M059J (cell line): ENCODE measurements at regions not wholly inside any gene's neighbourhood (a gene's known extent, or its start where the extent isn't known, plus 50 kb on each side); places are given as distances from the start of the nearest gene placed in this dataset.

Experiments used
- DNase-seq: peaks from one replicate; pipeline ENCODE4 v3.0.0-alpha.2; 2012; ENCODE audit warnings: low read depth

DNA sequence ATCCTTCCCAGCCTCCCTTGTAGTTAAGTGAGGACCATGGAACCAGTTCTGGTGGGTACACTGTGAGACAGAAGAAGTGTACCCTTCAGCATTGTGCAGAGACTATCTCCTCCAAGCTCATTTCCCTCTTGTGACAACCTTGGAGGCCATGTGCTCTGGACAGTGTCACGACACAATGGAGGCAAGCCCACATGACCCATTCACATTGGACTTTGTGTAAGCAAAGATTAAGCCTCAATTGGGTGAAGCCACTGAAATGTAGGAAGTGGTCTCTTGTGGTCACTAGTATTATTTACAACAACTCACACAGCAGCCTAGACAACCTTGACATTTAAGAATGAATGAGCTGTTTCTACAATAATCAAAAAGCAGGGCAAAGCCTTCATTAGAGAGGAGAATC, 124.2 kb downstream of the INHBA start:
- peak; percentile 69 for DNase-seq

DNA sequence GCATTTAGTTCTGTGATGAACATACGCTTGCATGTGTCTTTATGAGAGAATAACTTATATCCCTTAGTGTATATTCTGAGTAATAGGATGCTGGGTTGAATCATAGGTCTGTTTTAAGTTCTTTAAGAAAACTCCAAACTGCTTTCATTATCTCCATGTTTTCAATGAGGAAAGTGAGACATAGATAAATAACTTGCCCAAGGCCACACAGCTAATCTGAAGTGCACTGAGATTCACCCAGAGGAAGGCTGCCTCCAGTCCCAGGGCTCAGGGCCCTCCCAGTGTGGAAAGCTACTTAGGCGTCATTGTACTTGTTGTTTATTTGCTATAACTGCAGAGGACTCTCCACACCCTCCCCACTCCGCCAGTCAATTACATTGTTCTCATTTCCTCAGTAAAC, 126.7 kb downstream of the INHBA start:
- peak; percentile 32 for DNase-seq

DNA sequence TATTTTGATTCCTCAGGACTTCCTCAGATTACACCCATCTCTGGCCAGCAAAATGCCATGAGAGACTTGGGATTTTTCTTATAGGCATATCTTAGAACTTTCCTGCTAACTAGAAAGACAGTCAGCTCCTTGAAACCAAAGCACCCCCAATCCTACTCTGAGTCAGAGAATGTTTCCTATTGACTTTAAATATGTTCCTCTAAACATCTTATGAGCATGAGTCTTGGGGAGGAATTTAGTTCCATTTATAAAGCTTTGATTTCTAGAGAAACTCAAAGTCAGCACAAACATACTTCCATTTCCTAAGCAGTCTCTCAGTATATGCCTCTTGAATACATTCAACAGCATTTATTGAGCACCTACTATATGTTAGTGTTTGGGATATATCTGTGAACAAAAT, 128.5 kb downstream of the INHBA start:
- DNase-seq, result peak; percentile 79

DNA sequence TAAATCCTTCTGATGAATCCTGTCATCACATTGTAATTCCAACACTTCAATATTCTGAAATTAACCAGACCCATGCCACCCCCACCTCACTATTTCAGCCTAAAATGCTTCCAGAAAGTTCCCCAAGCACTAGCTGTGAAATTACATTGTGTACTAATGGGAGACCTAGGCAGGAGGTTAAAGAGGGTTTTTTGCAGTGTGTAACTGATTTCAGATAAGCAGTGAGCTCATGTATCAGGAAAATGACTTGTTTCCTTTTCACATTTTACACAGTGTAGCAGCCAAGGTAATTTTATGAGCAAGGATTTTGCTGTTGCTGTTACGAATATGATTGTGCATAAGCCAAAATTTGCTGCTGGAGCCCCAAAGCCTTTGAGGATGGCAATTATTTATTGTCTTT, 129.0 kb downstream of the INHBA start:
- DNase-seq, result peak; percentile 60

DNA sequence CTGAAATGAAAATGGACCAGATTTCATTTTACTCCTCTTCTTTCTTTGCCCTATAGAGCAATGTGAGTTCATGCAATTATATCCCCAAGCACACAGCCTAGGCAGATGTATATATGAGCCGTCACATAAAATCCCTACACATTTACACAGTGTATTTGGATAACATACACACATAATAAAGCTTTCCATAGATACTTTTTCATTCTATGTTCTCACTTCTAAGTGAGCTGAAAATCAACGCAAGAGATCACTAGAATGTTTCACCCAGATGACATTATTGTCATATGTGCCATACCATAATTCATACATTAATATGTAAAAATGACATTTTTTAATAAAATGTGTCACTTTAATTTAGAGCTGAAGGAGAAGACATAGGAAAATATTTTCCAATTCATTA, 129.4 kb downstream of the INHBA start:
- DNase-seq, result no peak

DNA sequence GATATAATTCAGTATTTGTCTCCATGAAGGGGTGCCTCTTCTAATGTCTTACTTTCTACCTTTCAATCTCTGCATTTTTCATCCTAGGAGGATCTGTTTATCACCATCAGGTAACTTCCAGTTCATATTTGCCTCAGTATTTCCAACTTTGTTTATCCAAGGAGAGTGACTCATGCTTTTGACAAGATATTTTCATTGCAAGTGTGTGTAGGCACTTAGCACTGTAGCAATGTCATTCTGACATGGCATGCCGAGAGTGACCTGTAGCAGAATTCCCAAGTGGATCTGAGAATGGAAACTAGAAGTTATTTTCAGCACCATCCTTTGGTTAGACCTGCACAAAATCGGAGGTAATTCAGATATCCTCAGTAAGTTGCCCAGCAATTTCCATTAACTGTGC, 129.9 kb downstream of the INHBA start:
- peak; percentile 92 for DNase-seq

DNA sequence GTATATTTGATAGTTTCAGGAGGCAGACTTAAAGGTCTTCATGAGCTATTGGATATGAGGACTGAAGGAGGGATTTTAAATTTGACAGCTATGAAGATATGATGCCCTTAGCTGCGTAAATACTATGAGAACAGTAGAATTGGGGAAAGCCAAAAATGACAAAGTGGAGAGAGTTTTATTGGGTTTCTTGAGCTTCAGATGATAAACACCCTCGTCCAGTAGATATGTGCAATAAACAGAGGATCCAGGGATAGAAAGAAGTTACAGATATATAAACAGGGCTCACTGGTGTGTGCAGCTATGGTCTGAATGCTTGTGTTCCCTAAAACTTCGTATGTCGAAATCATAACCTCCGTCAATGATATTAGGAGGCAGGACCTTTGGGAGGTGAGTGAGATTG, 131.3 kb downstream of the INHBA start:
- no peak for DNase-seq

DNA sequence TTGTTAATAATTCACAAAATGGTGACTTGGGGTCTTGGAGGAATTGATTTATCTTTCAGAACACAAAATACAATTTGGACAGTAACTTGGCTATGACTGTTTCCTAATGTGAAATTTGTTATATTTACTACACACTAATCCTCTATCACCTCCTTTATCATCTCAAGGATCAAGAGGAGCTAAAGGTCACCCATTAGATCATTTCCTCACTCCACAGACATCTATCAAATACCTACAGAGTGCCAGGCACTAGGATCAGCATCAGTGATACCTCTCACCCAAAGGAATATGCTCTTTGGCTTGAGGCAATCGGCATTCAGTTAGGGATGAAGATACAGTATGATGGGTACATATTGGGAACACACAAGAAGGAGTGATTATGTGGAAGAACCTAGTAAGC, 132.1 kb downstream of the INHBA start:
- peak; percentile 26 for DNase-seq

DNA sequence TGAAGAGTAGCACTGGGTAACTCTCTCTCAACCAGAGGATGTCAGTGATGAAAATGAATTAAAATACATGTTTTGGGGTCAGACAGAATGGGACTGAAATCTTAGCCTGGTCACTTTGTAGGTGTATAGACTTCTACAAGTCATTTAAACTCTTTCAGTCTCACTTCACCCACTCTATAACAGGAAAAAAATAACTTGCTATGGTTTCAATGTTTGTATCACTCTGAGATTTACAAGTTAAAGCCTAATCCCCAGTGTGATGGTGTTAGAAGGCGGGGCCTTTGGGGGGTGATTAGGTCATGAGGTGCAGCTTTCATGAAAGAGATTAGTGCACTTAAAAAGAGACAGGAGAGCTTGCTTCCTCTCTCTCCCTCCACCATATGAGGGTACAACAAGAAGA, 134.8 kb downstream of the INHBA start:
- no peak for DNase-seq

DNA sequence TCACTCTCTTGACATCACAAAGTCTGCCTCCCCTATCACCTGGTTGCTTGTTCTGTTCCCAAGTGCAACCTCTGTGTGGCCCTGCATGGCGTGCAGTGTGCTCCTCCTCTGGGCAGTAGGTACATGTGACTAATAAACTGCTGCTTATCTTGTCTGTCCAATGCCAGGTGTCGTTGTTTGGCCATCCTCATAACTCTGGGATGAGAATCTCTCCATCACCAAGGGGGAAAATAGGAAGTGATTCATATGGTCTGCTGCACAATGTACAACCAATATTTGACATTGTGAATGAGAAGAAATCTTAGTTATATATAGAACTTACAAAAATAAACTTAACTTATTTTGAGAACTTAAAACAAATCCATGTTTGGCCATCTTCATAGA, 135.2 kb downstream of the INHBA start:
- DNase-seq, result peak; percentile 40

DNA sequence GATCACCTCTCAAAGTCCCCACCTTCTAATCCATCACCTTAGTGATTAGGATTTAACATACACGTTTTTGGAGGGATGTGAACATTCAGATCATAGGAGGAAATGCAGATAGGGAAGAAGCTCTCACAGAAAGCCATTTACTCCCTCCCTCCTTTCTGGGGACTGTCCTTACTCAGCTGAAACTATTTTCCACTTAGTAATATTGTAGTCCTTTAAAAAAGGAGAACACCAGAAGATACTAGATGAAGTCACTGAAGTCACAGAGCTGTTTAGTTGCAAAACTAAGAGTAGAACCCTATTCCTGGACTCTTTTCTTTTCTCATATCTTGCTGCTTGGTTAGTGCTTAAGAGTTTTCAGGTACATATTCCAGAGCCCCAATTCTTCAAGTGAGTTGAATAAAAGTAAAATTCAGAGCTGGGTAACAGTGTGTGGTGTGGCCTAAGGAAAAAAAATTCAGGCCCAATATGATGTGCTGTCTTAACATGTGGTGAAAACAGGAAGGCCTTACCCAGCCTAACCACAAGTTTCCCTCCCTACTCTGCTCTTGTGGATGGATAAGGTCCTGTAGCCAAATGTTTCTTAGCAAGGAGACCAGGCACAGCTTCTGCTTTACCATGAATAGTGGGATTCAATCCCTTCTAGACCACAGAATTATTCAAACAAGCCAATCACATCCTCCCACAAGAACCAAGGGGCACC, 135.7 kb downstream of the INHBA start:
- peak; percentile 51 for DNase-seq

DNA sequence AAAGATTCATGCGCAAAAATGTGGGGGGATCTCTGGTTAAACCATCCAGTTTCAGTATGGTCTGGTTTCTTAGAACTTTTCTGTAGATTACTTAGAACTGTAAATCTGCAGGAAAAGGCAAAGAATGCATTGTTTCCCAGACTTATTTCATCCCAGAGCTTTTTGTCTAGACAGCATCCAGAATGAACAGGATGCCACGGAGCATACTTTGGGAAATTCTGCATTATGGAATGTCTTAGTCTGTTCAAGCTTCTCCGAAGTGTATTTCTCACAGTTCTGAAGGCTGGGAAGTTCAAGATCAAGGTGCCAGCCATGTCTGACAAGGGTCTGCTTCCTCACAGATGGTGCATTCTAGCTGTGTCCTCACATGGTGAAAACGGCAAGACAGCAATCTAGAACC, 136.3 kb downstream of the INHBA start:
- no peak for DNase-seq

DNA sequence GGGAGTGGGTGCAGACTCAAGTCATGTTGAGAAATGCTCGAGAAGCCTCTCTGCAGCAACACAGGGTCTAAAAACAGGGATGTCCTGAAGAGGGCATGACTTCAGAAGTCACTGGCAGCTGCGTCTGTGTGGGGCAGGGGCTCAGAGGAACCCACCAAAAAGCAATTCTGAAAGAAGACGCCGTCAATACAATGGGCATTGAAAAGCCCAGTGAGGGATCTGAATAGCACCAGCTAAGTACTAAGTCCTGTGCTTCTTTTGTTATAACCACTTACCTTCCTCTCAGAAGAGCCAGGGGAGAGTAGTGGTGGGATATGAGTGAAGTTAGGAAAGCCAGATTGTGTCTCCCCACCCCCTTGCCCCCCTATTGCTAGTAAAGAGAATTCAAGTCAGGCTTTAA, 137.2 kb downstream of the INHBA start:
- no peak for DNase-seq

DNA sequence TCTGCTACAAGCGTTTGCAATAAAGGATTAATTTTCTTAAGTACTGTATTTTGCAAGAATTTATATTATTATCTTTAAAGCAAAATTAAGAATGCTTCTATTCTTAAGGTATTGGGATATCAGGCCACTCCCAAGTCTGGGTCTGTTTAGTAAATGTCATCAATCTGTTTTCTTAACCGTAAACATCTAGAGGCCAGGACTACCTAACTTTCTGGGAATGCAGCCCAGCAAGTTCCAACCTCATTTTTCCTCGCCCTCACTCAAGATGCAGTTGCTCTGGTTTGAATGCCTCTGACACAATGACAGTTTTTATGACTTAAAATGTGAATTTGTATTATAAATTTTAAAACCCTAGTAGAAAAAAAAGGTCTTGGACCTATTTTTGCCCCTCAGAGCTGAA, 143.5 kb downstream of the INHBA start:
- DNase-seq, result no peak

DNA sequence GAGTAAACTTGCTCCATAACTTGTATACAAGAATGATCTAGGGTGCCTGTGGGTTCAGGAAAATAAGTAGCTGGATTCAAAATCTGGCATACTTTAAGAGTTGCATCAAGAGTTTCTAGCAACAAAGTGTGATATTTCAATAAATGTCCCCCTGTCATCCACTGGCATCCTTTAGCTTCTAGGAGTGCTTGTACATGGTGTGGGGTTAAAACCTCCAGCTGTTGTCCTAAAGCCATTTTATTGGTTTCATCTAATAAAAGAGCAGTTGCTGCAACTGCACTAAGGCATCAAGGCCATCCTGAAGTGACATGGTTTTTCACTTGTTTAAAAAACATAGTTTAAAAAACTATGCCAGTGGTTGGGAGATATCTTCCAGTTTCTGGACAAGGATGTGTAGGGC, 148.4 kb downstream of the INHBA start:
- DNase-seq, result no peak

DNA sequence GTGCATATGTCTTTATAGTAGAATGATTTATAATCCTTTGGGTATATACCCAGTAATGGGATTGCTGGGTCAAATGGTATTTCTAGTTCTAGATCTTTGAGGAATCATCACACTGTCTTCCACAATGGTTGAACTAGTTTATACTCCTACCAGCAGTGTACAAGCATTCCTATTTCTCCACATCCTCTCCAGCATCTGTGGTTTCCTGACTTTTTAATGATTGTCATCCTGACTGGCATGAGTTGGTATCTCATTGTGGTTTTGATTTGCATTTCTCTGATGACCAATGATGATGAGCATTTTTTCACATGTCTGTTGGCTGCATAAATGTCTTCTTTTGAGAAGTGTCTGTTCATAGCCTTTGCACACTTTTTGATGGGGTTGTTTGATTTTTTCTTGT, 152.8 kb downstream of the INHBA start:
- peak; percentile 84 for DNase-seq

DNA sequence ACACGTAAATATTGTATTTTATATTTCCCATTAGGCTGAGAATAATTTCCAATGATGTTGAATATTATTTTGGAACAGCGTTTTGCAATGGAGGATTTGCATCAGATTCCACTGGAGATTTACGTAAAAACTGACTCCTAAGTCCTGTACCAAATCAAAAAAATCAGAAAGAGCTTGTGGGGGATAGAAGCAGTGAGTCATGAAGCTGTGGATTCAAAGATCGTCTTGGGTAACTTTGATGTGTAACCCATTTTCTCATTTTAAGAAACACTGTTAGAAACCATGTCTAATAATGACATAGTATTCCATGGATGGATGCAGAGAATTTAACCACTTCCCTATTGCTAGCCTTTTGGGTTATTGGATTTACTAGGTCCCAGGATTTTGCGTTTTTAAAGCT, 158.6 kb downstream of the INHBA start:
- DNase-seq, result no peak

DNA sequence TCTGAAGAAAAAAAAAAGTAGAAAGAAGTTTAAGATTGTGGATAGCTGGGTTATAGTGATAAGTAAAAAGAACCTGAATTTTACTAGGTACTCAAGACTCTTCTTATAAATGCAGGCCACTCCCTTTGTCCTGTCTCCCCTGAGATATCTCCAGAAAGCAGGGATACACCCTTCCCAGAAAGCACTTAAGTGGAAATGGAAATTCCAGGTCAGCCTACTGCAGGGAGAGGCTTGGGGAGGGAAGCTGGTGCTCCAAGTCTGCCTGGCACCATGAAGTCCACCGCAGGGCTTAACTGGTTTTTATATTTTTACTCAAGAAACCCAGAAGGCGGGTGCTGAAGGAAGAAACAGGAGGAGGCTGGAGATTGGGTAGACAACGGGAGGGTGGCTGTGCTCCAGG, 162.3 kb downstream of the INHBA start:
- no peak for DNase-seq

DNA sequence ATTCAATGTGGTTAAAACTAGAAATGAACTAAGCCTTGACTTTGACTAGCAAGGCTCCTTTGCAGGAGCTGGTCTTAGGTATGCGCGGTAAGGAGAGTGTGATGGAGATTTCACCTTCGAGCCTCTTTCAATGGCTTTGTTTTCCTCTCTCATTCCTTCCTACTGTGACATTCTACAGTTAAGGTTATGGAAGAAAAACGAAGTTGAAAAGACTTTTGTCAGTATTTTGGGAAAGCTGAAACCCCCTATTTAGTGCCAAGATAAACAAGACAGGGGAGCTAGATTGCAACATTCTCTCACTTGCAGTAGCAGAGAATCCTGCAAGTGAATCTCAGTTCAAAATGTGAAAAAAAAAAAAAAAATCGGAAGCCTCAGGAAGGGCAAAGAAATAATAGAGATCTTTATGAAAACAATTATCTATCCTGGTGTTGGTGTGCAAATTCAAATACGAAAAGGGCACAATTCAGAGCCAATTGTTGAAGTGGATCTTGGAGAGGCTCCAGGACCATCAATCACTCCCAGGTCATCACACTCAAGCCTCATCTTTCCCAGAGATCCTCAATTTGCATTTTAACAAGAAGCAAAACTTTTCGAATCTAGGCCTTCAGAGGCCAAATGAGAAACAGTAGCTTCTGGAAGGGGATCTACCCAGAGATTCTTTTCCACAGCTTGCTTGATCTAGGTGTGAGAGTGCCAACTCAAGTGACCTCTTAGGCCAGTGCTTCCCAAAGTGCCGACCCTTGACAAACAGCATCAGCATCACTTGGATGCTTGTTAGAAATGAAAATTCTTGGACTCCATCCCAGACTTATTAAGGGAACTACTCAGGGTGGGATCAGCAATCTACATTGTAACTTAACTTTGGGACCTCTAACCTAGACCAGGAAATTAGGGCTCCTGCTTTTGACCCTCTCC, 163.8 kb downstream of the INHBA start:
- DNase-seq, result peak; percentile 37

DNA sequence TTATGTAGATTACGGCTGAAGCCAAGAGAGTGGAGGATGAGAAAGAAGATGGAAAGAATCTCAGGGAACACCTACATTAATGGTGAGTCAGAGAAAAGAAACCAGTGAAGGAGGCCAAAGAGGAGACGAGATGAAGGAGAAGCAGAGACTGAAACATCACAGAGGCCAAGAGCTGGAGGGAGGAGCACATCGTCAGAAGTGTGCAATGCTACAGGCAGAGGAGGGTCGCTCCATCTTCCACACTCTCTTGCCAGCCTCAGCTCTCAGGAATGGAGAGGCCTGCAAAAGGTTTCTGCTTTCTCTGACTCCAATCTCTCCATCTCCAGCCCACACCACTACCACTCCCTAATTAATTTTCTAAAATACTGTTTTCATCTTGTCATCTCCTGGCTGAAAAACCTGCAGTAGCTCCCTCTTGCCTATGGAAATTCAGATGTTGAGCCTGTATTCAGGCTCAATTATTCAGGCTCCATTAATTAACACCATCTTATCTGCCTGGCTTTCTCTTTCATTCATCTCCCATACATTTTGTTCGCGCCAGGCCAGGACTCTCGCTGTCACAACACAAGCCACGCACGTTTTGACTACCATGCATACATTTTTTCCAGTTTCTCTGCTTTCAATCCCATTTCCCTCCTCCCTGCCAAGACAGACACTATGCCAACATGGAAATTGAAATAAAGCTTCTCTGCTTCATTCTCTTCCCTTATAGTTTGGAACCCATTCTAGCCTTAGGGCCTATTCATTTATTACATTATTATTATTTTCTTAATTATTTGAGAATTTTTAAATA, 165.8 kb downstream of the INHBA start:
- DNase-seq, result no peak

DNA sequence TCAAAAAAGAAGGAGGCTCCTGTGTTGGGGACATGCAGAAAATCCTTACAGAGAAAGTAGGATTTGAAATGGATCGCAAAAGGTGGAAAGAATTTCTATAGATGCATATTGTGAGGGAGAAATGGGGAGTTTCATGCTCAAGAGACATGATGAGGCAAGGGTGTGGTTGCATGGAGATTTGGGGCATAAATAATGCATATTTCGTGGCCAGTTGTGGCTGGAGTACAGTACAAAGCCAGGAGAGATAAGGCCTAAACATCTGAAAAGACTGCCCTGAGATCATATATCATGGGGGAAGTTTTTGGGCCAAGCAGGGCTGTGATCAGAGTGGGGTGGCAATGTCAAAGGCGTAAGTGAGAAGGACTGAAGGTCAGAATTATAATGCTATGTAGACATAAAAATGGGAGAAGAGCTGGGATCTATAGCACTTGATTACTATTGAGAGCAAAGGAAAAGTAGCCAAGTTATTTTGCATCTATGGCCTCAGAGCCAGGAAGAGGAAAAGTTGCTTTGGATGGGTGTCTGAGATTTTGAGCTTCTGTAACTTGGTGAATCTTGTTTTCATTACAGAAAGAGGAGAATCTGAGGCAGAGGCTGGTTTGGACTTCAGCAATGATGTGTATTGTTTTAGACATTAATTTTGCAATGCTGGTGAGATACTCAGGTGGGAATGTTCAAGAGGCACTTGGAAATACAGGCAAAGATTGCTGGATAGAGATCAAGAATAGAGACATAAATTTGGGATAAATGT, 166.6 kb downstream of the INHBA start:
- no peak for DNase-seq

DNA sequence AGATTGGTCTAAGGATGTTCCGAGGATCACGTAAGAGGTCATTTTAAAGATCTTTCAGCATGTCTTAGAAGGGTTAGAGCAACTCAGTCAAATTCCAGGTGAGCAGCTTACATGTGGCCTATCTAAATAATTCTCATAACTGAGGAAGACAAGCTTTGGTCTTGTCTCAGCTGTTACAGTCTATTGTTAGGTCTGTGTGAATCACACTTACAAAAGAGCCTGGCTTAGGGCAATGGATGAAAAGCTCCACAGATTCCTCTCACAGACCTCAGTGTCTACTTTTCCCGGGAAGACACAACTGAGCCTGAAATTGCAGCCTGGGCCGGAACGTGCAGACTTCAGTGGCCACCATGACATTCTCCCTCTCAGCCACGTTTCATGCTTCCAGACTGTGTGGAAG, 173.1 kb downstream of the INHBA start:
- no peak for DNase-seq
